ENCODE measurements at regions not wholly inside any gene's neighbourhood (a gene's known extent, or its start where the extent isn't known, plus 50 kb on each side); places are given as distances from the start of the nearest gene placed in this dataset.

DNA sequence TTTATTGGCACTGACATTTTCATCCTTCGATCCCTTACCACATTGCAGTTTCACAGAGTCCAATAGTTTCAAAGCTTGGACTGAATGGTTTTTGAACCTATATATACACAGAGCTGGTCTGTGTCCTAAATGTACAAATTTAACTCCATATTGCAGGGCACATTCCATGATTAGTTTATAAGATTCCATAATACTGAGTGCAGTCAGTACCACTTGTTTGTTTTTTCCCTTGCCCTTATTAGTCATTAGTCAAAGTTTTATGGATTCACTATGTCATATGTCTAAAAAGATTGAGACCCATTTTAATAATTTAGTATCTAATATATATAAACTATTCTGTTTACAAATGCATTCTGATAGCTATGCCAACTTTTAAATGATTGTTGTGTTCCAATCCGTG lies 654.8 kb upstream of the MEF2C start:
- TF ChIP-seq TAF1 (IDR thresholded peaks at IDR 0.05; ENCODE audit: borderline replicate concordance, low read depth, low read length) (no peak), POLR2A (IDR thresholded peaks at IDR 0.05; ENCODE audit: low read depth, low read length) (no peak), POLR2AphosphoS5 (IDR thresholded peaks at IDR 0.05; ENCODE audit: low read depth, low read length) (no peak)

Data from GM12892 (cell line).